Colon (tissue), 2 donors: ENCODE measurements at regions not wholly inside any gene's neighbourhood (a gene's known extent, or its start where the extent isn't known, plus 50 kb on each side); places are given as distances from the start of the nearest gene placed in this dataset.

Experiments
- FAIRE-seq: peaks from 2 replicates; lab custom pipeline; 2012; peaks lifted over from hg19 to GRCh38; lab: Jason Lieb, UNC
- donor health status: control.
- donor health status: control.

- FAIRE-seq = no peak
Observed at GRCh38 chr18:40944576-40944975, 1010.5 kb upstream of the PIK3C3 start.

- FAIRE-seq = no peak
Observed at GRCh38 chr18:40939656-40940515, 1015.1 kb upstream of the PIK3C3 start.

GRCh38 chr18:40938615-40939014, 1016.4 kb upstream of the PIK3C3 start:
- no peak for FAIRE-seq

GRCh38 chr18:40937386-40937785, 1017.6 kb upstream of the PIK3C3 start:
- no peak for FAIRE-seq

GRCh38 chr18:40935423-40935822, 1019.6 kb upstream of the PIK3C3 start:
- no peak for FAIRE-seq

- no peak for FAIRE-seq
Observed at GRCh38 chr18:40932862-40933261, 1022.2 kb upstream of the PIK3C3 start.

GRCh38 chr18:40930211-40930882, 1024.7 kb upstream of the PIK3C3 start:
- no peak for FAIRE-seq

GRCh38 chr18:40929399-40929798, 1025.6 kb upstream of the PIK3C3 start:
- FAIRE-seq = no peak

- no peak for FAIRE-seq
Observed at GRCh38 chr18:40926679-40927078, 1028.4 kb upstream of the PIK3C3 start.

GRCh38 chr18:40925071-40925541, 1029.9 kb upstream of the PIK3C3 start:
- FAIRE-seq = no peak

GRCh38 chr18:40921845-40922629, 1033.0 kb upstream of the PIK3C3 start:
- FAIRE-seq = no peak

- FAIRE-seq = no peak
Observed at GRCh38 chr18:40917056-40917455, 1038.0 kb upstream of the PIK3C3 start.

GRCh38 chr18:40915724-40916123, 1039.3 kb upstream of the PIK3C3 start:
- FAIRE-seq = no peak

- no peak for FAIRE-seq
Observed at GRCh38 chr18:40911582-40912254, 1043.3 kb upstream of the PIK3C3 start.

- no peak for FAIRE-seq
Observed at GRCh38 chr18:40911041-40911440, 1044.0 kb upstream of the PIK3C3 start.

GRCh38 chr18:40907842-40908241, 1047.2 kb upstream of the PIK3C3 start:
- no peak for FAIRE-seq

GRCh38 chr18:40904295-40904694, 1050.7 kb upstream of the PIK3C3 start:
- FAIRE-seq = no peak

GRCh38 chr18:40902436-40902835, 1052.6 kb upstream of the PIK3C3 start:
- no peak for FAIRE-seq

GRCh38 chr18:40897884-40898283, 1057.2 kb upstream of the PIK3C3 start:
- no peak for FAIRE-seq

- FAIRE-seq = no peak
Observed at GRCh38 chr18:40883271-40883670, 1071.8 kb upstream of the PIK3C3 start.

GRCh38 chr18:40882468-40882867, 1072.6 kb upstream of the PIK3C3 start:
- no peak for FAIRE-seq

GRCh38 chr18:40878371-40878770, 1076.7 kb upstream of the PIK3C3 start:
- no peak for FAIRE-seq
